ENCODE measurements at regions not wholly inside any gene's neighbourhood (a gene's known extent, or its start where the extent isn't known, plus 50 kb on each side); places are given as distances from the start of the nearest gene placed in this dataset.

GRCh38 chr11:72525466-72525865, 91.1 kb upstream of the CLPB start:
- TF ChIP-seq CTCF (conservative IDR thresholded peaks at IDR 0.05; ENCODE audit: low read depth, low read length) = no peak
- TF ChIP-seq EZH2 (IDR thresholded peaks at IDR 0.05; ENCODE audit: low read length, unreplicated experiment) = no peak
